Panc1 (cell line): ENCODE measurements at regions not wholly inside any gene's neighbourhood (a gene's known extent, or its start where the extent isn't known, plus 50 kb on each side); places are given as distances from the start of the nearest gene placed in this dataset.

Experiments used
- ATAC-seq: fragments of 200-7000 bp; cut with Tn5 transposase; 2 replicates; pipeline ENCODE4 v1.9.1; 2020; ENCODE audit warnings: mild to moderate bottlenecking, moderate library complexity
- BruUV-seq: library from RNA; stranded (reverse); fragments of 400-500 nt; replicated peaks from 2 replicates; lab custom pipeline; 2021; lab: Mats Ljungman, UMichigan
- CTCF ChIA-PET: fragments of 300-600 bp; sonication (Branson Sonifier 250); formaldehyde crosslinking; loops from one replicate; lab custom pipeline; 2022; ENCODE audit warnings: antibody characterized with exemption; lab: Charles Lee
- POLR2A ChIA-PET: fragments of 300-600 bp; sonication (Branson Sonifier 250); formaldehyde crosslinking; loops from one replicate; lab custom pipeline; 2022; ENCODE audit warnings: antibody characterized with exemption; lab: Charles Lee
- DNase-seq: peaks from one replicate; pipeline ENCODE4 v3.0.0-alpha.2; 2010; ENCODE audit warnings: low read depth, low spot score
- H3K27ac ChIP-seq: 2 replicates; pipeline ENCODE4 v1.5.1; 2011; ENCODE audit warnings: mild to moderate bottlenecking, low read length, inconsistent platforms
- H3K27me3 ChIP-seq: fragments of 200-500 bp; sonication (Bioruptor generic); 2 replicates; pipeline ENCODE4 v1.6.0; 2014; ENCODE audit warnings: low read length, inconsistent platforms; ENCODE audit not compliant: control insufficient read depth, insufficient read depth
- H3K36me3 ChIP-seq: fragments of 200-500 bp; sonication (Bioruptor generic); 2 replicates; pipeline ENCODE4 v1.5.1; 2014; ENCODE audit warnings: inconsistent platforms, mild to moderate bottlenecking, low read length, moderate library complexity; ENCODE audit not compliant: control insufficient read depth, insufficient read depth
- H3K4me1 ChIP-seq: 2 replicates; pipeline ENCODE4 v1.5.1; 2011; ENCODE audit warnings: inconsistent platforms, mild to moderate bottlenecking, low read length, moderate library complexity; ENCODE audit not compliant: control insufficient read depth, insufficient read depth
- H3K4me3 ChIP-seq, 2 experiments: 2 replicates each; pipeline ENCODE4 v1.5.1; 2011 to 2012; ENCODE audit warnings: low read depth in 2 of 2, low read length in 2 of 2, mild to moderate bottlenecking in 2 of 2, inconsistent platforms in 1 of 2, moderate library complexity in 1 of 2
- H3K9me3 ChIP-seq: fragments of 200-500 bp; sonication (Bioruptor generic); 2 replicates; pipeline ENCODE4 v1.5.1; 2014; ENCODE audit warnings: low read depth, mild to moderate bottlenecking, inconsistent platforms, low read length, moderate library complexity; ENCODE audit not compliant: control insufficient read depth, insufficient read depth
- POLR2AphosphoS5 ChIP-seq: IDR thresholded peaks from 2 replicates; pipeline ENCODE4 v1.6.1; 2012; ENCODE audit warnings: mild to moderate bottlenecking, low read depth, low read length, moderate library complexity
- SIN3A ChIP-seq: IDR thresholded peaks from 2 replicates; pipeline ENCODE4 v1.6.1; 2012; ENCODE audit warnings: low read depth, mild to moderate bottlenecking, low read length, moderate library complexity, borderline replicate concordance; ENCODE audit not compliant: insufficient read depth
- TCF7L2 ChIP-seq: IDR thresholded peaks from 2 replicates; pipeline ENCODE4 v1.6.1; 2011; ENCODE audit warnings: mild to moderate bottlenecking, low read depth, low read length, inconsistent platforms
- in situ Hi-C: cut with HindIII; loops from 2 replicates; pipeline ENCODE4 v1.10.0; 2016; ENCODE audit warnings: low sequenced_read_pairs, low pct_unique_long_range_greater_than_20kb
- intact Hi-C: fragments of 100-400 bp; cut with micrococcal nuclease; formaldehyde crosslinking; loops from one replicate; pipeline ENCODE4 v1.10.0; 2022; ENCODE audit not compliant: unreplicated experiment
- TF ChIP-seq, protein P1 (sequence below), 2 experiments: IDR thresholded peaks; 2 replicates each; pipeline ENCODE4 v1.6.1; 2011 to 2012; ENCODE audit warnings: low read depth in 2 of 2, control low read depth in 1 of 2, low read length in 1 of 2, mild to moderate bottlenecking in 1 of 2, moderate library complexity in 1 of 2; ENCODE audit not compliant: insufficient read depth in 1 of 2
- TF ChIP-seq, protein P2 (sequence below): fragments of 450-650 bp; IDR thresholded peaks from 2 replicates; pipeline ENCODE4 v1.5.1; 2017; ENCODE audit warnings: mild to moderate bottlenecking

DNA sequence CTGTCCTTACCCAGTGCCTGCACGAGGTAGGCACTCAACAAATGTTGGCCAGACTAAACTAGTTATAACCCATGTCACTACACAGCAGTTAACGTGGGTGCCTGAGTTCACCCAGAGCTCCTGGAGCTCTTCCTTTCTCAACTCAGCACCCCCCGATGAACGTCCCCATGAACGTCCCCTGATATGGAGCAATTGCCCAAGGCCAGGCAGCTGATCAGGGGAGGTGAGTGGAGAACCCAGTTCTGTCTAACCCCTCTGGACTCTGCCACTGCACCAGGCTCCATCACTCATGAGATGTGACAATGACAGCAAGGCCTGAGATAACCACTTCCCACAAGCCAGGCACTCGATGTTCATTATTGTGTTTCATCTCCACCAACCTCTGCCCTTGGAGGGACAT lies 199.0 kb downstream of the BCL11B start:
- H3K9me3 ChIP-seq: no peaks in the 10 kb centered on the region
- ATAC-seq: no peak
- ChIA-PET CTCF (no interaction called here), POLR2A (interaction anchor here (0.7 kb wide), 1 partner anchor 748 kb away, joined by 6 read pairs; no protein-coding TSS in a partner anchor)
- no peaks in the 10 kb centered on the region for H3K4me1 ChIP-seq
- H3K27ac ChIP-seq: no peak overlapping the region
- DNase-seq: no peak
- TF ChIP-seq, protein P1, sequence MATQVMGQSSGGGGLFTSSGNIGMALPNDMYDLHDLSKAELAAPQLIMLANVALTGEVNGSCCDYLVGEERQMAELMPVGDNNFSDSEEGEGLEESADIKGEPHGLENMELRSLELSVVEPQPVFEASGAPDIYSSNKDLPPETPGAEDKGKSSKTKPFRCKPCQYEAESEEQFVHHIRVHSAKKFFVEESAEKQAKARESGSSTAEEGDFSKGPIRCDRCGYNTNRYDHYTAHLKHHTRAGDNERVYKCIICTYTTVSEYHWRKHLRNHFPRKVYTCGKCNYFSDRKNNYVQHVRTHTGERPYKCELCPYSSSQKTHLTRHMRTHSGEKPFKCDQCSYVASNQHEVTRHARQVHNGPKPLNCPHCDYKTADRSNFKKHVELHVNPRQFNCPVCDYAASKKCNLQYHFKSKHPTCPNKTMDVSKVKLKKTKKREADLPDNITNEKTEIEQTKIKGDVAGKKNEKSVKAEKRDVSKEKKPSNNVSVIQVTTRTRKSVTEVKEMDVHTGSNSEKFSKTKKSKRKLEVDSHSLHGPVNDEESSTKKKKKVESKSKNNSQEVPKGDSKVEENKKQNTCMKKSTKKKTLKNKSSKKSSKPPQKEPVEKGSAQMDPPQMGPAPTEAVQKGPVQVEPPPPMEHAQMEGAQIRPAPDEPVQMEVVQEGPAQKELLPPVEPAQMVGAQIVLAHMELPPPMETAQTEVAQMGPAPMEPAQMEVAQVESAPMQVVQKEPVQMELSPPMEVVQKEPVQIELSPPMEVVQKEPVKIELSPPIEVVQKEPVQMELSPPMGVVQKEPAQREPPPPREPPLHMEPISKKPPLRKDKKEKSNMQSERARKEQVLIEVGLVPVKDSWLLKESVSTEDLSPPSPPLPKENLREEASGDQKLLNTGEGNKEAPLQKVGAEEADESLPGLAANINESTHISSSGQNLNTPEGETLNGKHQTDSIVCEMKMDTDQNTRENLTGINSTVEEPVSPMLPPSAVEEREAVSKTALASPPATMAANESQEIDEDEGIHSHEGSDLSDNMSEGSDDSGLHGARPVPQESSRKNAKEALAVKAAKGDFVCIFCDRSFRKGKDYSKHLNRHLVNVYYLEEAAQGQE (IDR thresholded peaks at IDR 0.05; ENCODE audit: insufficient read depth in 1 of 2, low read depth in 2 of 2, low read length in 1 of 2): no peak
- TF ChIP-seq TCF7L2 (no peak), POLR2AphosphoS5 (no peak), SIN3A (no peak)
- TF ChIP-seq, protein P2, sequence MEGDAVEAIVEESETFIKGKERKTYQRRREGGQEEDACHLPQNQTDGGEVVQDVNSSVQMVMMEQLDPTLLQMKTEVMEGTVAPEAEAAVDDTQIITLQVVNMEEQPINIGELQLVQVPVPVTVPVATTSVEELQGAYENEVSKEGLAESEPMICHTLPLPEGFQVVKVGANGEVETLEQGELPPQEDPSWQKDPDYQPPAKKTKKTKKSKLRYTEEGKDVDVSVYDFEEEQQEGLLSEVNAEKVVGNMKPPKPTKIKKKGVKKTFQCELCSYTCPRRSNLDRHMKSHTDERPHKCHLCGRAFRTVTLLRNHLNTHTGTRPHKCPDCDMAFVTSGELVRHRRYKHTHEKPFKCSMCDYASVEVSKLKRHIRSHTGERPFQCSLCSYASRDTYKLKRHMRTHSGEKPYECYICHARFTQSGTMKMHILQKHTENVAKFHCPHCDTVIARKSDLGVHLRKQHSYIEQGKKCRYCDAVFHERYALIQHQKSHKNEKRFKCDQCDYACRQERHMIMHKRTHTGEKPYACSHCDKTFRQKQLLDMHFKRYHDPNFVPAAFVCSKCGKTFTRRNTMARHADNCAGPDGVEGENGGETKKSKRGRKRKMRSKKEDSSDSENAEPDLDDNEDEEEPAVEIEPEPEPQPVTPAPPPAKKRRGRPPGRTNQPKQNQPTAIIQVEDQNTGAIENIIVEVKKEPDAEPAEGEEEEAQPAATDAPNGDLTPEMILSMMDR: no peak
- H3K27me3 ChIP-seq: no peaks in the 10 kb centered on the region
- in situ Hi-C loops: no loop called here
- BruUV-seq: no TSS peak
- intact Hi-C loops: no loop called here
- no peaks in the 10 kb centered on the region for H3K36me3 ChIP-seq
- no peak overlapping the region for H3K4me3 ChIP-seq

DNA sequence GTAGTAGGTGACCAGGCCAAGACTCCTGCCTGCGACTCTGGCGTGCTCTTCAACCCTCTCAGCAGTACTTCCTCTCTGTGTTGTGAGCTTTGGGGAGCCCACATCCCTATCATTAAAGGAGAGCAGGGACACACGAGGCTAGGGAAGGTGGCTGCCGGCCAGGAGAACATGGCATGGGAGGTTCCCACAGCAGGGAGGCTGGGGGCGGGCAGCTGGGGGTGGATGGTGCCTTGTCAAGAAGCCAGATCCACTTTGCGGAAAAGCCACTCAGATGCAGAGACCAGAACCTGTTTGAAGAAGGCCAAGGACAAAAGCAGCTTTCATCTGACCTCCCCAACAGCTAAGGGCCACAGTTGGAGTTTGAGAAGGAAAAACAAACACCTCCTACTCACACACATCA lies 198.6 kb downstream of the BCL11B start:
- Histone ChIP-seq H3K4me1 (no peaks in the 10 kb centered on the region), H3K27me3 (no peaks in the 10 kb centered on the region), H3K36me3 (no peaks in the 10 kb centered on the region), H3K27ac (no peak overlapping the region), H3K4me3 (no peak overlapping the region), H3K9me3 (no peaks in the 10 kb centered on the region)
- BruUV-seq: no TSS peak
- no peak for ATAC-seq
- TF ChIP-seq, protein P2: no peak
- TF ChIP-seq TCF7L2 (no peak), SIN3A (no peak), POLR2AphosphoS5 (no peak)
- TF ChIP-seq, protein P1 (IDR thresholded peaks at IDR 0.05; ENCODE audit: insufficient read depth in 1 of 2, low read depth in 2 of 2, low read length in 1 of 2): no peak
- in situ Hi-C loops: no loop called here
- intact Hi-C loops: no loop called here
- DNase-seq: no peak
- ChIA-PET CTCF (no interaction called here), POLR2A (no interaction called here)
